Kidney (tissue), 13 donors: ENCODE measurements at regions not wholly inside any gene's neighbourhood (a gene's known extent, or its start where the extent isn't known, plus 50 kb on each side); places are given as distances from the start of the nearest gene placed in this dataset.

Source experiments
- DNase-seq, 5 donors: peaks; one replicate each; pipeline ENCODE4 v3.0.0-alpha.2; 2013 to 2020
- FAIRE-seq: peaks from 2 replicates; lab custom pipeline; 2012; peaks lifted over from hg19 to GRCh38; lab: Jason Lieb, UNC
- H3K27ac ChIP-seq, 2 donors: one replicate each; pipeline ENCODE4 v1.7.0; 2013; ENCODE audit warnings: low read depth in 2 of 2, low read length in 2 of 2, inconsistent platforms in 1 of 2
- H3K27me3 ChIP-seq: one replicate; pipeline ENCODE4 v1.7.1; 2013; ENCODE audit warnings: low read length, inconsistent platforms; ENCODE audit not compliant: control insufficient read depth, insufficient read depth
- H3K36me3 ChIP-seq, 3 donors: one replicate each; pipeline versions ENCODE4 v1.7.0 to v1.7.1; 2013; ENCODE audit warnings: low read length in 3 of 3, control low read depth in 1 of 3, inconsistent platforms in 1 of 3; ENCODE audit not compliant: insufficient read depth in 3 of 3, control insufficient read depth in 2 of 3
- H3K4me1 ChIP-seq, 3 donors: one replicate each; pipeline versions ENCODE4 v1.7.0 to v1.7.1; 2013; ENCODE audit warnings: low read length in 3 of 3, inconsistent platforms in 1 of 3, low read depth in 1 of 3; ENCODE audit not compliant: control insufficient read depth in 2 of 3, insufficient read depth in 2 of 3
- H3K4me3 ChIP-seq, 3 donors: one replicate each; pipeline versions ENCODE4 v1.7.0 to v1.8.1; 2013; ENCODE audit warnings: low read length in 3 of 3, control low read depth in 1 of 3, inconsistent platforms in 1 of 3
- H3K9ac ChIP-seq, 3 donors: one replicate each; pipeline versions ENCODE4 v1.7.0 to v1.7.1; 2013; ENCODE audit warnings: low read length in 3 of 3, control low read depth in 1 of 3, inconsistent platforms in 1 of 3
- H3K9me3 ChIP-seq, 3 donors: one replicate each; pipeline versions ENCODE4 v1.7.0 to v1.7.1; 2013; ENCODE audit warnings: low read length in 3 of 3, control low read depth in 1 of 3, inconsistent platforms in 1 of 3; ENCODE audit not compliant: control insufficient read depth in 2 of 3, insufficient read depth in 1 of 3
- intact Hi-C: fragments of 100-400 bp; cut with DNase I; formaldehyde crosslinking; loops from one replicate; pipeline ENCODE4 v1.11.1; 2022
- TF ChIP-seq, protein P1 (sequence below): IDR thresholded peaks from 3 replicates; pipeline ENCODE4 v1.5.1; 2012; ENCODE audit warnings: mild to moderate bottlenecking, moderate library complexity, borderline replicate concordance; ENCODE audit not compliant: insufficient read depth; ENCODE audit errors: extremely low read depth
- donor health status: control.
- donor health status: control.
- donor health status: control.
- donor health status: control.
- donor health status: control.
- donor health status: DM: yes; HTN: yes; CAD: no.
- donor health status: Normal renal cell carcinoma (clear cell type).

DNA sequence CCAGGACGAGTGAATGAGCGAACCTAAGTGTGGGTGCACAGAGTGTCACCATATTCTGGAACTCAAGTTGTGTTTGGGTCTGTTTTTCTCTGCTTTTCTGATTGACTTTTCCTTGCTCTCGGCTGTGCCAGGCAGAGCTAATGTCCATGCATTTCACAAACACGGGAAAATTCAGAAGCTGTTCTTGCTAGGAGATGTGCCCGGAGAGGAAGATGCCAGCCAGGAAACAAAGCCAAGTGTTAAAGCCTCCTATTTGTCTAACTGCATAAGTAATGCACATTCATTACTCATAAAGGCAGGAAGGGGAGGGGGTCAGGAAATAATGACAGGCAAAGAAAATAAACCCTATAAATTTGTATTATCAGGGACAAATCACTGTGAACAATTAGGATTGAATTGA is 250.4 kb upstream of the SFSWAP start:
- no peak overlapping the region for H3K9ac ChIP-seq
- FAIRE-seq (no peak), DNase-seq (peak in 1 of 5 donors; percentile 3)
- H3K4me3 ChIP-seq: no peak overlapping the region
- no peaks in the 10 kb centered on the region for H3K4me1 ChIP-seq
- H3K36me3 ChIP-seq: no peaks in the 10 kb centered on the region
- TF ChIP-seq, protein P1, sequence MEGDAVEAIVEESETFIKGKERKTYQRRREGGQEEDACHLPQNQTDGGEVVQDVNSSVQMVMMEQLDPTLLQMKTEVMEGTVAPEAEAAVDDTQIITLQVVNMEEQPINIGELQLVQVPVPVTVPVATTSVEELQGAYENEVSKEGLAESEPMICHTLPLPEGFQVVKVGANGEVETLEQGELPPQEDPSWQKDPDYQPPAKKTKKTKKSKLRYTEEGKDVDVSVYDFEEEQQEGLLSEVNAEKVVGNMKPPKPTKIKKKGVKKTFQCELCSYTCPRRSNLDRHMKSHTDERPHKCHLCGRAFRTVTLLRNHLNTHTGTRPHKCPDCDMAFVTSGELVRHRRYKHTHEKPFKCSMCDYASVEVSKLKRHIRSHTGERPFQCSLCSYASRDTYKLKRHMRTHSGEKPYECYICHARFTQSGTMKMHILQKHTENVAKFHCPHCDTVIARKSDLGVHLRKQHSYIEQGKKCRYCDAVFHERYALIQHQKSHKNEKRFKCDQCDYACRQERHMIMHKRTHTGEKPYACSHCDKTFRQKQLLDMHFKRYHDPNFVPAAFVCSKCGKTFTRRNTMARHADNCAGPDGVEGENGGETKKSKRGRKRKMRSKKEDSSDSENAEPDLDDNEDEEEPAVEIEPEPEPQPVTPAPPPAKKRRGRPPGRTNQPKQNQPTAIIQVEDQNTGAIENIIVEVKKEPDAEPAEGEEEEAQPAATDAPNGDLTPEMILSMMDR: no peak
- peaks cover 0 to 2% (median 0%) of the 10 kb centered on the region in 3 donors for H3K9me3 ChIP-seq
- H3K27ac ChIP-seq: no peak overlapping the region
- H3K27me3 ChIP-seq: no peaks in the 10 kb centered on the region
- intact Hi-C loops: no loop called here

DNA sequence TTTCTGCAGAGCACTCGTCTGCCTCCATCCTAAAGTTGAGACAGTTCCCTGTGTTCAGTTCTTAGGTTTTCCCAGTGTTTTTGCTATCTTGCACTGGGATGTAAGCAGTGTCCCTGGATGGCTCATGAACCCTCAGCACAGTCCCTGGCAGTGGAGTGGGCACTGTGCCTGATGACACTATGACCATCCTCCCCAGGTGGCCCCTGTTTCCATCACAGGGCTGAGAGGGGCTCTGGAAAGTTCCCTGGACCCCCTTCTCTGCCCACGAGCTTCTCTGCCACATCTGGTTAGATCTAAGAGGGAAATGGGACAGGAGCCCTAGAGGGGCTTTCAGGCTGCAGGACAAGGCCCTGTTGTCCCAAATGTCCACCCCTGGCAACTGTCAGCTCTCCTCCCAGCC is 249.8 kb upstream of the SFSWAP start:
- TF ChIP-seq, protein P1: no peak
- DNase-seq (peak in 1 of 5 donors; percentile 3), FAIRE-seq (no peak)
- H3K9me3 ChIP-seq: peaks cover 0 to 2% (median 0%) of the 10 kb centered on the region in 3 donors
- H3K27ac ChIP-seq: no peak overlapping the region
- H3K27me3 ChIP-seq: no peaks in the 10 kb centered on the region
- intact Hi-C loops: no loop called here
- H3K36me3 ChIP-seq: no peaks in the 10 kb centered on the region
- no peak overlapping the region for H3K9ac ChIP-seq
- H3K4me3 ChIP-seq: no peak overlapping the region
- H3K4me1 ChIP-seq: no peaks in the 10 kb centered on the region

DNA sequence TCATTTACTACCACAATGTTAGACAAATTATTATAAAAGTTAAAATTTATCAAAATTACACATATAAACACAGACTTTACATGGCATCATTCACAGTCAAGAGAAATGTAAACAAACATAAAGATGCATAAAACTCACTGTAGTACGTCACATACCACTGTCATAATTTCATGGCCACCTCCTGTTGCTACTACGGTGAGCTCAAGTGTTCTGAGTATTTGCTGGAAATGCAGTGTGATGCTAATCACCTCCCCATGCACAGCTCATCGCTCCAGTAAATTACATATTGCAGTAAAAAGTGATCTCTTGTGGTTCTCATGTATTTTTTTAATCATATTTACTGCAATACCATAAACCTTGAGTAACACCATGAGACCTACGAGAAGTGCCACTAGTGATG is 247.7 kb upstream of the SFSWAP start:
- Histone ChIP-seq H3K9ac (no peak overlapping the region), H3K27ac (no peak overlapping the region), H3K9me3 (peaks cover 0 to 4% (median 2%) of the 10 kb centered on the region in 3 donors), H3K27me3 (no peaks in the 10 kb centered on the region), H3K36me3 (no peaks in the 10 kb centered on the region), H3K4me1 (no peaks in the 10 kb centered on the region), H3K4me3 (no peak overlapping the region)
- FAIRE-seq: no peak
- TF ChIP-seq, protein P1: no peak
- intact Hi-C loops: no loop called here
- no peak for DNase-seq

DNA sequence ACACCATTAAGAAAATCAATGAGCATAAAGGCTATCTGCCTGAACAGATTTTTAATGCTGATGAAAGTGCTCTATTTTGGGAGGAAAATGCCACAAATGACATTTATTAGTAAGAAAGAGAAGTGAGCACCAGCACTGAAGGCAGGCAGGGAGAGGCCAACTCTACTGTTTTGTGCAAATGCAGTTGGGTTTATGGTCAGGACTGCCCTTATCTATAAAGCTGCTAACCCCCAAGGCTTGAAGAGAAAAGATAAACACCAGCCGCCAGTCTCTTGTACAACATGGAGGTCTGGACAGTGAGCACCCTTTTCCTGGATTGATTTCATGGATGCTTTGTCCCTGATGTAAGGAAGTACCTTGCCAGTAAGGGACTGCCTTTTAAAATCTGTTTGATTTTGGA is 246.8 kb upstream of the SFSWAP start:
- Histone ChIP-seq H3K9me3 (peaks cover 0 to 4% (median 2%) of the 10 kb centered on the region in 3 donors), H3K36me3 (no peaks in the 10 kb centered on the region), H3K4me3 (no peak overlapping the region), H3K9ac (no peak overlapping the region), H3K27ac (no peak overlapping the region), H3K27me3 (no peaks in the 10 kb centered on the region), H3K4me1 (no peaks in the 10 kb centered on the region)
- FAIRE-seq: no peak
- DNase-seq: peak in 1 of 5 donors; percentile 3
- TF ChIP-seq, protein P1: no peak
- intact Hi-C loops: no loop called here
